ENCODE measurements at regions not wholly inside any gene's neighbourhood (a gene's known extent, or its start where the extent isn't known, plus 50 kb on each side); places are given as distances from the start of the nearest gene placed in this dataset.
A peak's percentile ranks its signal among the peaks of the same experiment; 100 is the strongest.

GRCh38 chr3:55218577-55218976 lies 268.5 kb downstream of the WNT5A start:
- no peak for DNase-seq

DNA sequence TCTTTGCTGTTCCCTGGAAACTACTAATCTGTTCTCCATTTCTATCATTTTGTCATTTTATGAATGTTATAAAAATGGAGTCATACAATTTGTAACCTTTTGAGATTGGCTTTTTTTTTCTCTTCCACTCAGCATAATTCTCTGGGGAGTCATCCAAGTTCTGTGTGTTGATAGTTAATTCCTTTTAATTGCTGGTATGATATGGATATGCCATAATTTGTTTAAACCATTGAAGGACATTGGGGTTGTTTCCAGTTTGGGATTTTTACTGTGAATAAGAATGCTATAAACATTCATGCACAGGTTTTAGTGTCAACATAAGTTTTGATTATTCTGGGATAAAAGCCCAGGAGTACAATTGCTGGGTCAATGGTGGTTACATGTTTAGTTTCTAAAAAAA lies 279.4 kb downstream of the WNT5A start:
- DNase-seq = no peak

DNA sequence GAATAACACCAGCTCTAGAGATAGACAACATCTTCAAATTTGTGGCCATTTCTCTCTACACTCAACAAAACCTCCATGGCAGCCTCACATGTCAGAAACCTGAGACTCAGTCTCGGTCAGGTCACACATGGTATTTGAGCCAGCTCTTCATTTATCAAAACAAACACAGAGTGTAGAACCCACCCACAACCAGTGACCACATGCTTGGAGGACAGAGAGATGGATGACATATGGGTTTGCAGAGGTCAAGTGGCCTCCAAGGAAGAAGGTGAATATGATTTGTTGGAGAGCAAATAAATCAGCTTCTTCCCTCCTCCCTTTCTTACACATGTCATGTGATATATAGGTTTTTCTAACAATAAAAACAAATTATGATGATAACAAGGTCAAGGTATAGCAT lies 278.1 kb upstream of the LRTM1 start:
- DNase-seq = peak; percentile 30

DNA sequence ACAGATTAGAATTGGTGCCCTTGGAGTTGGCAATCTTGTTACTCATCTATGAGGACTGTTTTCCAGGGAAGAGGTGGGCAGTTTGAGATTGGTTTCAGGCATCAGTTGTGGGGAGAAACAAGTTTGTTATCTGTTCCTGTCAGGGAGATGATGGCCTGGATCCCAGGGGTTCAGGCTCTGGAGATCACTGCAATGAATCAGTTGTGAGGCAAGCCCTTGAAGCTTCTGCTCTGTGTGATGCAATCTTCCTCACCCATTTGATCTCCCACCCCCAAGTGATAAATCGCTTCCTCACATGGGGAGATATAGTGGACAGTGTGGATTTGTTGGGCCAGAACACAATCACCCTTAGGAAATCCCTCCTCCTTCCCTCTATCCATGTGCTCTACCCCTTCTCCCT lies 276.6 kb upstream of the LRTM1 start:
- no peak for DNase-seq

GRCh38 chr3:55203546-55203945 lies 275.7 kb upstream of the LRTM1 start:
- DNase-seq = no peak

GRCh38 chr3:55203006-55203405 lies 275.1 kb upstream of the LRTM1 start:
- DNase-seq = no peak

- no peak for DNase-seq
Observed at GRCh38 chr3:55202326-55202725, 274.5 kb upstream of the LRTM1 start.

DNA sequence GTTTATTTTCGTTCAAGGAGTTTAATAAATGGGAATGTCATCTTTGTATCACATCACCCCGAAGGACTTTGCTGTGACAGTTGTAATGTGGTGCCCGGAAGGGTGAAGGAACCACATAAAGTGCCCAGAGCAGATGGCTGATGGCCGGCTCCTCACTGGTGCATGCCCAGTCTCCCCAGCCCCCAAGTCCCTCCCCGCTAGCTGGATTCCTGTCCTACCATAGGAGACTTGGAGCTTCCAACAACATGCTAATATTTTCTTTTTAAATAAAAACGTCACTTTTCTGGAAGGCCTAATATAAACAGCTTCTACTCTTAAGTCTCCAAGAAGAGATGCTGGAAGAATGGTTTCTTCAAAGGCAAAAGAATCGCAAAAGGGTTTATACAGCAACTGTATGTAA lies 273.9 kb upstream of the LRTM1 start:
- DNase-seq = no peak

DNA sequence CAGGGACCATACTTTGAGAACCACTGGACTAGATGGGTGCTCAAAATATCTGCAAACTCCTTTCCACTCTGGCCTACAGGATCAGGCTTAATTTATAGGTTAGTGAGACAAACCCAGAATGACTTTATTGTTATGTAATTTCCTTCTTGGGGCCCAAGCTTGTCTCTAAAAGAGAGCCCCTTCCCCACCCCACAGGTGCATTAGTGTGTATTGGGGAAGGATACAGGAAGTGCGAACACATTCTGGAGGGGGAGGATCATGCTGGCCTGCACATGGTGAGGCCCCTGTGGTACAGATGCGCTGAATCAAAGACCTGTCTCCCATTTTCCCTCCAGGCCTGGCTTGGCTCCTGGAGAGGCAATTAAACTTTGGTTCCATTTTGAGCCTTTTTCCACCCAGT lies 273.0 kb upstream of the LRTM1 start:
- no peak for DNase-seq

- DNase-seq = no peak
Observed at GRCh38 chr3:55198554-55198953, 270.7 kb upstream of the LRTM1 start.

- no peak for DNase-seq
Observed at GRCh38 chr3:55197021-55197420, 269.2 kb upstream of the LRTM1 start.

DNA sequence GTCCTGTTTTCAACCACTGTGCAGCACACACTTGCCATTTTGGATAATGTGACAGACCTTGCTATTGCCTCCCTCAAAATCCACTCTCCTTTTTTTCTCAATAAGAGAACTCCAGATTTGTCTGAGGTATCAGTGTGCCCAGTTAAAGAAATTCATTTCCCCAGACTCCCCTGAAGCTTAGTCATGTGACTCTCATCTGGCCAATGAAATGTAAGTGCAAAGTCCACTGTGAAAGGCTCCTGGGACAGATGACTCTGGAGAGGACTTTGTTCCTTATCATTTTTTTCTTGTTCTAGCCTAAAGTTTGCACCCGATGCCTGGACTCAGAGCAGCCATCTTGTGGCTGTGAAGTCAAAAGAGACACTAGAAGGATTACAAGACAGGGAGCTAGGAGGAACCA lies 268.6 kb upstream of the LRTM1 start:
- DNase-seq = no peak

DNA sequence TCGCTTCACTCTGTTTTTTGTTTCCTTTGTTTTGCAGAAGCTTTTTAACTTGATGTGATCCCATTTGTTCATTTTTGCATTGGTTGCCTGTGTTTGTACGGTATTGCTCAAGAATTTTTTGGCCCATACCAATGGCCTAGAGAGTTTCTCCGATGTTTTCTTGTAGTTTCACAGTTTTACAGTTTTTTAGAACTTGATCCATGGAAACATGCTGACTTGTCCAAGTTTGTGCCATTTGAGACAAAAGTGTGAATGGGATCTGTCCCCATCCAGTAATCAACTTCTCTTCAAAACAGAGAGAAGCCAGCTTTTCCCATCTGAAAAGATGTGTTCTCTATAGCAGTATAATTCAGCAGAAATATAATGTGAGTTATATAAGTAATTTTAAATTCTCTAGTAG lies 266.5 kb upstream of the LRTM1 start:
- DNase-seq = no peak

- no peak for DNase-seq
Observed at GRCh38 chr3:55191911-55192775, 264.3 kb upstream of the LRTM1 start.

GRCh38 chr3:55190331-55190730 lies 262.5 kb upstream of the LRTM1 start:
- no peak for DNase-seq

- no peak for DNase-seq
Observed at GRCh38 chr3:55189359-55189801, 261.5 kb upstream of the LRTM1 start.

GRCh38 chr3:55185380-55185779 lies 257.5 kb upstream of the LRTM1 start:
- no peak for DNase-seq

DNA sequence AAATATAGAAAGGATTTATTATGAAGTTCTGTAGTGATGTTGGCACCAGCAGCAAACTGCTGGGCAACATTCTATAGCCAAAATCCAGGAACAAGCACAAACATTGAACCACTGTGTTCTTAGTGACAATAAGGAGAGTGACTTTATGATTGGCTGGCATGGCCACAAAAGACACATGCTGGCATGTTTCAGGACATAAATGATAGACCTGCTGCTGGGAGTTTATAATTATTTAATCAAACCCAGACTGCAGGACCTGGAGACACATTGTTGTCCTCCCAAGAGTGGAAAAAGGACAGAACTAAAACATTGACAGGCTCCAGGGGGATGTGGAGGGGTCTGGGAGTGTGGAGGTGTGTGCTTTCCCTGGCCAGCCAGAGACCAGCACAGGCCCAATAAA lies 255.3 kb upstream of the LRTM1 start:
- no peak for DNase-seq

DNA sequence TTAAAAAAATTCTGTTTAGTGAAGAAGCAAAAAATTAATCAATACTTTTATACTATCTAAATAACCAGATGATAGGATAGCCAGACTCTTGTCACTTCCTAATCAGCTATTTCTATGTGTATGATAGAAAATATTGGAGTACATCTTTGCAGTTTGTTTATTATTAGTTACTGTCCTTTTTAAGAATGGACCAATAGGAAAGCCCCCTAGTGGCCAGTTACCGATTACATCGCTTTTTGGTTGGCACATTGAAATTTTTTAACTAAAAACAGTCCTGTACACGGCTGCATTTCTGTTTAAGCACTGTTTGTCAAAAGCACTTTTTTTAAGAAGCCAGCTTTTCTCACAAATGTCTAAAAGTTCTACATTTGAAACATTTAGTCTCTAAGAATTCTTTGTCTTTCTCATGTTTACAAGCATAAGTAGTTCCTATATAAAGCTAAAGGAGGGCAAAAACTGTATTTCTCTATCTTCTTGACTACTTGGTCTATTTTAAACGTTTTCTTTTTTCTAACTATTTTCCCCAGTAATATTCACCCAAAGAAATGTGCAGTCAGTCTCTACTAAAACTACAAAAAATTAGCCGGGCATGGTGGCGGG lies 253.2 kb upstream of the LRTM1 start:
- DNase-seq = peak; percentile 12

- DNase-seq = no peak
Observed at GRCh38 chr3:55180161-55180560, 252.3 kb upstream of the LRTM1 start.

GRCh38 chr3:55178336-55178735 lies 250.5 kb upstream of the LRTM1 start:
- no peak for DNase-seq

DNA sequence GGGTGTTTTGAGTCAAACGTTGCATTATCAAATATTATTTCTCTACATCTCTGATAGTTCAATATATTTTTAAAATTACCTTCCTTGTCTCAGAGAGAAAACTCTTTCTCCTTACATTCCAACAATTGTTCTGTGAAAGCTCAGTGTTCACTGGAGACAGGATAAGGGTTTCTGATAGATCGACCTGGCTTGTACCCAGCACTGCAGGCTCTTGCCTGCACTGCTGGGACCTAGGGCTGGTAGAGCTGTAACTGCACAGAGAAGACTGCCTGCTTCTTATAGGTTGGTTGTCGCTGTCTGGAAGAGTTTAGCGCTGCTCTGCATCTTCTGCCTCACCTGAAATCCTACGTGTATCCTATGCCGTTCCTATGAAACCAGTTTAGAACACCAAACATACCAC lies 249.9 kb upstream of the LRTM1 start:
- DNase-seq = peak; percentile 6

GRCh38 chr3:55175423-55175822 lies 247.6 kb upstream of the LRTM1 start:
- no peak for DNase-seq

- DNase-seq = no peak
Observed at GRCh38 chr3:55174747-55175146, 246.9 kb upstream of the LRTM1 start.

GRCh38 chr3:55173504-55173903 lies 245.6 kb upstream of the LRTM1 start:
- DNase-seq = no peak
